GM12874 (cell line): ENCODE measurements at regions not wholly inside any gene's neighbourhood (a gene's known extent, or its start where the extent isn't known, plus 50 kb on each side); places are given as distances from the start of the nearest gene placed in this dataset.

Source experiments
- TF ChIP-seq, protein P1 (sequence below): IDR thresholded peaks from 2 replicates; pipeline ENCODE4 v1.5.1; 2011; ENCODE audit warnings: low read depth, mild to moderate bottlenecking, control low read depth, low read length, moderate library complexity; ENCODE audit not compliant: insufficient read depth

DNA sequence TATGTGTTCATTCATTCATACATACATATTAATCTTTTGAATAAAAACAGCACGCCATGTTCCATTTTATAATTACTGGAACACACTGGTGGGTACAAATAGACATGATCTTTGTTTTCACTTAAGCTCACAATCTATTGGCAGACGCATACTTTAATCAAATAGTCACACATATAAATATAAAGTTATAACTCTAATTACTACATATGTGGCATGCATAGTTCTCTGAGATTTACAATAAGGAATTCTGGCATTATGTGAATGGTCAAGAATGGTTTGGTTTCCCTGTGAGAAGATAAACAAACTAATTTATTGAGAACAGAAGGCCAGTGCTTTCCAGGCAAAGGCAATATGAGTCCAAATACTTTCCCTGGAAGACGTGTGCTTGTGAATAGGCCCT, 576.2 kb downstream of the CDH8 start:
- TF ChIP-seq, protein P1, sequence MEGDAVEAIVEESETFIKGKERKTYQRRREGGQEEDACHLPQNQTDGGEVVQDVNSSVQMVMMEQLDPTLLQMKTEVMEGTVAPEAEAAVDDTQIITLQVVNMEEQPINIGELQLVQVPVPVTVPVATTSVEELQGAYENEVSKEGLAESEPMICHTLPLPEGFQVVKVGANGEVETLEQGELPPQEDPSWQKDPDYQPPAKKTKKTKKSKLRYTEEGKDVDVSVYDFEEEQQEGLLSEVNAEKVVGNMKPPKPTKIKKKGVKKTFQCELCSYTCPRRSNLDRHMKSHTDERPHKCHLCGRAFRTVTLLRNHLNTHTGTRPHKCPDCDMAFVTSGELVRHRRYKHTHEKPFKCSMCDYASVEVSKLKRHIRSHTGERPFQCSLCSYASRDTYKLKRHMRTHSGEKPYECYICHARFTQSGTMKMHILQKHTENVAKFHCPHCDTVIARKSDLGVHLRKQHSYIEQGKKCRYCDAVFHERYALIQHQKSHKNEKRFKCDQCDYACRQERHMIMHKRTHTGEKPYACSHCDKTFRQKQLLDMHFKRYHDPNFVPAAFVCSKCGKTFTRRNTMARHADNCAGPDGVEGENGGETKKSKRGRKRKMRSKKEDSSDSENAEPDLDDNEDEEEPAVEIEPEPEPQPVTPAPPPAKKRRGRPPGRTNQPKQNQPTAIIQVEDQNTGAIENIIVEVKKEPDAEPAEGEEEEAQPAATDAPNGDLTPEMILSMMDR: no peak

DNA sequence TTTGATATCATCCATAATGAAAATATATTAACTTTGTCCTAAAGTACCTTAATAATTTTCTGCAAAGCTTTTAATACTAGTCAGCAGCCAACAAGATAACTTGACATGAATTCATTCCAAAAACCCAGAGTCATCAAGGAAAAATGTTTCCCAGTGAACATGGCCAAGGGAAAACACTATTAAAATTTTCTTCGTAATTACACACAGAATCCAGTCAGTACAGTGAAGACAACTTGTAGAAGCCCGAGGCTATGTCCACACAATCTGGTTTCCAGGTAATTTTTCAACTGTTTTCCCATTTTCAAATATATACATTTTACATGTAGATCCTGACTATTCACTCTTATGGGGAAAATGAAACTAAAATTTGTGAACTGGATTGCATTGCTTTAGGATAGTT, 600.9 kb downstream of the CDH8 start:
- TF ChIP-seq, protein P1: no peak

DNA sequence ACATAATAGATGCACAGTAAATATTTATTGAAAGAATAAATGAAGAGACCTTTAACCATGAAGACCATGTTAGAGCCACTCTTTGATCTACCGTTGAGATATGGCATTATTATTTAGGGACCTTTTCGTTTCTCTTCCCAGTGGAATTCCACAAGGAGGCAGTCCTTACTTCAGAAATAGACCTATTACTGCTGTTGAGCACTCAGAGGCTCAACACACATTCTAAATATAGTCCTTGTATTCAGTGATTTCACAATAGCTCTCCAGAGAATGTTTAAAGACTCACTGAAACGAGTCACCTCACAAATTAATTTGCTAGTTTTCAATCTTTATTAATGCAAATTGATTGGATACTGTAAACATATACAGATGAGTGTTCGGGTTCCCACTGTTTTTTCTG, 603.8 kb downstream of the CDH8 start:
- TF ChIP-seq, protein P1: no peak

DNA sequence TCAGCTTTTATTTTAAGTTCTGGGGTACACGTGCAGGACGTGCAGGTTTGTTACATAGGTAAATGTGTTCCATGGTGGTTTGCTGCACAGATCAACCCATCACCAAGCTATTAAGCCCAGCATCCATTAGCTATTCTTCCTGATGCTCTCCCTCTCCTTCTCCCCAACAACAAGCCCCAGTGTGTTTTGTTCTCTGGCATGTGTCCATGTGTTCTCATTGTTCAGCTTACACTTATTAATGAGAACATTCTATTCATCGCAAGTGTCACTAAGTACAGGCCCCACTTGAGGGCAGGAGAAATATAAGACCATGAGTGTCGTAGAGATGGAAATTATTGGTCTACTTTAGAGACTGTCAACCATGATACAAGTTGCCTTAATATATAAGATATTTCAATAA, 615.1 kb downstream of the CDH8 start:
- TF ChIP-seq, protein P1: no peak

DNA sequence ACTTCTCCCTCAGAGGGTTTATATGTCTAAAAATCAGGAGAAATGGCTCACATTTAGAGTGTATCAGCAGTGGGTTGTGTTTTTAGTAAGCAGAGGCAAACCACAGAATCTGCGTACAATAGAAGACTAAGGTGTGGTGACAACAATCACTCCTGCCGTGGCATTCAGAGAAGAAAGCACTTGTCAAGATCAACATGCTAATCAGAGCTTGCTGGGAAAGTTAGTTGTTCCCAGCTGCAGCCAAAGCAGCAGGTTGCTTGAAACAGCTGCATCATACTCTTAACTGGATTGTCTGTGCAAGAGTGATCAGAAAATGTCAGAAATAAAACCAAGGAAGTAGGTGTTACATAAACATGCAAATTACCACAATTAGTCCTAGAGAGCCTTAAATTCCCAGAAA, 616.4 kb downstream of the CDH8 start:
- TF ChIP-seq, protein P1: no peak

DNA sequence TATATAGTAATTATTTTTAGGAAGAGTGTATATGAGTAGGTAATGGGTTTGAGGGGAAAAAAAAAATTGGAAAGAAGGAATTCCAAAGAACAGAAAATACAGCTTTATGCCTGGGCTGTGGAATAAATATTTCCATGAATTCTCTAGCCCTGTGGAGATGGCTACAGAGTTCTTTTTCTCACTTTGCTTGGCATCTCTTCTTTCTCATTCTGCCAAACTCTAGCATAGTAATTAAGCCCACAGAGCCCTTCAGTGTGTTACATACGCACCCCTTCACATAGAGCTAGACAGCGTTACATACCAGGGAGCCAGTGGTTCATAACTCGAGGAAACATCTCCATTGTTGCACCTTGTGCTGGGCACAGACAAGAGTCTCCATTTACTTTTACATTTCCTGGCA, 621.1 kb downstream of the CDH8 start:
- TF ChIP-seq, protein P1: no peak

DNA sequence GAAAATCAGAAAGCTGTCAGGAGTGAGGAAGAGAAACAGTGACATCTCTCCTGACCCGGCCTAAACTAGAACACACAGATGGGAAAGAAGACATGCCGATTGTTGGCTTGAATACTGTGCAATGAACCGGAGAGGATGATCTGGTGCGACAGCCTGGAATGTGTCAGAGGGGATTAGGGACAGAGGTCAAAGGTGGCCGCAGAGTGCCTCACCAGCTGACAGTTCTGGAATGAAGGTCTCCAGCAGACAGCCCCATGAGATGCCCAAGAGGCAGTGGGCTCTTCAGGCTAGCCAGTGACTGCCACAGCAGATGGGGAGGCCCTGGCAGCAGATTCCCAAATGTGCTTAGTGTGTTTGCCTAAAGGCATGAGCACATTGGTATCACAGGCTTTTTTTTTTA, 623.2 kb downstream of the CDH8 start:
- TF ChIP-seq, protein P1: no peak

DNA sequence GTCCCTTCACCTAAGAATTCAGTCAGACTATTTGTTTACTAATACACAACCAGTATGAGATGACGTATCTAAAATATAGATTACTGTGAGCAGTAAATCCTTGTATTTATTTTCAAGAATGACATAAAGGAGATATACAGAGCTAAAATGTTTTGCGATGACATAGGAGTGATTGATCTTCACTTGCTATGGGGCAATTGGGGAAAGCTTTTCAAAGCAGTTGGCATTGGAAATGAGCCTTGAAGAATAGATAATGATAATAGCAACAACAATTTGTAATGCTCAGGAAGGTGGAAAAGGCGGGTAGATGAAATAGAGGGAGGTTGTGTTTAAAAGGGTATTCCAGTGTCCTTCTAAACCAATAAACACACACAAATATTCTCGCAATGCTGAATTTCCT, 623.7 kb downstream of the CDH8 start:
- TF ChIP-seq, protein P1: no peak
